ENCODE measurements at regions not wholly inside any gene's neighbourhood (a gene's known extent, or its start where the extent isn't known, plus 50 kb on each side); places are given as distances from the start of the nearest gene placed in this dataset.

DNA sequence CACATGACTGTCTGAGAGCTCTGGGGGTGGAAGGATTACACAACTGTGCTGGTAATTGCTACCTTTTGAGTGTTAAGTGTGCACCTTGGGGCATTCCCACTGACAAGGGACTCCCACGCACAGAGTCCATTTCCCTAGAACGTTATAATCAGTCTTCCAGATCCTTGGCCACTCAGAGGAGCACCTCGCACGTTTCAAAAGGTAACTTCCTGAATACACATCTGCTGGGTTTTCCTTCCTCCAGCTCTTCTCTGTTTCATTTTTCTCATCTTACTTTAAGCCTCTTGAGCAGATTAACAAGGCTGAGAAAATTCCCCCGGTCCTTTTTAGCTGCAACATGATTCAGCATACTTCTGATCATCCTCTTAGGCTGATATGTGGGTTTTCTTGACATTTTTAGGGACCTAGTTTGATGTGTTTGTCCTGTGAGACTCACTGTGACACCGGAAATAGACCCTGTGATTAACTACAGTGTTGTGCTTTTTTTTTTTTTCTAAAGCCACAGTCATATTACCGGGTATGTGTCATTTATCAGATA, 98.4 kb upstream of the DUSP22 start (continued):
- TF ChIP-seq, protein P1, sequence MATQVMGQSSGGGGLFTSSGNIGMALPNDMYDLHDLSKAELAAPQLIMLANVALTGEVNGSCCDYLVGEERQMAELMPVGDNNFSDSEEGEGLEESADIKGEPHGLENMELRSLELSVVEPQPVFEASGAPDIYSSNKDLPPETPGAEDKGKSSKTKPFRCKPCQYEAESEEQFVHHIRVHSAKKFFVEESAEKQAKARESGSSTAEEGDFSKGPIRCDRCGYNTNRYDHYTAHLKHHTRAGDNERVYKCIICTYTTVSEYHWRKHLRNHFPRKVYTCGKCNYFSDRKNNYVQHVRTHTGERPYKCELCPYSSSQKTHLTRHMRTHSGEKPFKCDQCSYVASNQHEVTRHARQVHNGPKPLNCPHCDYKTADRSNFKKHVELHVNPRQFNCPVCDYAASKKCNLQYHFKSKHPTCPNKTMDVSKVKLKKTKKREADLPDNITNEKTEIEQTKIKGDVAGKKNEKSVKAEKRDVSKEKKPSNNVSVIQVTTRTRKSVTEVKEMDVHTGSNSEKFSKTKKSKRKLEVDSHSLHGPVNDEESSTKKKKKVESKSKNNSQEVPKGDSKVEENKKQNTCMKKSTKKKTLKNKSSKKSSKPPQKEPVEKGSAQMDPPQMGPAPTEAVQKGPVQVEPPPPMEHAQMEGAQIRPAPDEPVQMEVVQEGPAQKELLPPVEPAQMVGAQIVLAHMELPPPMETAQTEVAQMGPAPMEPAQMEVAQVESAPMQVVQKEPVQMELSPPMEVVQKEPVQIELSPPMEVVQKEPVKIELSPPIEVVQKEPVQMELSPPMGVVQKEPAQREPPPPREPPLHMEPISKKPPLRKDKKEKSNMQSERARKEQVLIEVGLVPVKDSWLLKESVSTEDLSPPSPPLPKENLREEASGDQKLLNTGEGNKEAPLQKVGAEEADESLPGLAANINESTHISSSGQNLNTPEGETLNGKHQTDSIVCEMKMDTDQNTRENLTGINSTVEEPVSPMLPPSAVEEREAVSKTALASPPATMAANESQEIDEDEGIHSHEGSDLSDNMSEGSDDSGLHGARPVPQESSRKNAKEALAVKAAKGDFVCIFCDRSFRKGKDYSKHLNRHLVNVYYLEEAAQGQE (IDR thresholded peaks at IDR 0.05; ENCODE audit: low read depth, low read length) = no peak
- TF ChIP-seq, protein P2, sequence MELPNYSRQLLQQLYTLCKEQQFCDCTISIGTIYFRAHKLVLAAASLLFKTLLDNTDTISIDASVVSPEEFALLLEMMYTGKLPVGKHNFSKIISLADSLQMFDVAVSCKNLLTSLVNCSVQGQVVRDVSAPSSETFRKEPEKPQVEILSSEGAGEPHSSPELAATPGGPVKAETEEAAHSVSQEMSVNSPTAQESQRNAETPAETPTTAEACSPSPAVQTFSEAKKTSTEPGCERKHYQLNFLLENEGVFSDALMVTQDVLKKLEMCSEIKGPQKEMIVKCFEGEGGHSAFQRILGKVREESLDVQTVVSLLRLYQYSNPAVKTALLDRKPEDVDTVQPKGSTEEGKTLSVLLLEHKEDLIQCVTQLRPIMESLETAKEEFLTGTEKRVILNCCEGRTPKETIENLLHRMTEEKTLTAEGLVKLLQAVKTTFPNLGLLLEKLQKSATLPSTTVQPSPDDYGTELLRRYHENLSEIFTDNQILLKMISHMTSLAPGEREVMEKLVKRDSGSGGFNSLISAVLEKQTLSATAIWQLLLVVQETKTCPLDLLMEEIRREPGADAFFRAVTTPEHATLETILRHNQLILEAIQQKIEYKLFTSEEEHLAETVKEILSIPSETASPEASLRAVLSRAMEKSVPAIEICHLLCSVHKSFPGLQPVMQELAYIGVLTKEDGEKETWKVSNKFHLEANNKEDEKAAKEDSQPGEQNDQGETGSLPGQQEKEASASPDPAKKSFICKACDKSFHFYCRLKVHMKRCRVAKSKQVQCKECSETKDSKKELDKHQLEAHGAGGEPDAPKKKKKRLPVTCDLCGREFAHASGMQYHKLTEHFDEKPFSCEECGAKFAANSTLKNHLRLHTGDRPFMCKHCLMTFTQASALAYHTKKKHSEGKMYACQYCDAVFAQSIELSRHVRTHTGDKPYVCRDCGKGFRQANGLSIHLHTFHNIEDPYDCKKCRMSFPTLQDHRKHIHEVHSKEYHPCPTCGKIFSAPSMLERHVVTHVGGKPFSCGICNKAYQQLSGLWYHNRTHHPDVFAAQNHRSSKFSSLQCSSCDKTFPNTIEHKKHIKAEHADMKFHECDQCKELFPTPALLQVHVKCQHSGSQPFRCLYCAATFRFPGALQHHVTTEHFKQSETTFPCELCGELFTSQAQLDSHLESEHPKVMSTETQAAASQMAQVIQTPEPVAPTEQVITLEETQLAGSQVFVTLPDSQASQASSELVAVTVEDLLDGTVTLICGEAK (IDR thresholded peaks at IDR 0.05; ENCODE audit: borderline replicate concordance) = no peak; the same call in 1 of the 2 replicates
- no peak for TF ChIP-seq STAT1 (conservative IDR thresholded peaks at IDR 0.05)
- no peak for TF ChIP-seq BRCA1 (IDR thresholded peaks at IDR 0.05; ENCODE audit: low read depth, low read length)
- TF ChIP-seq POLR2AphosphoS2 (IDR thresholded peaks at IDR 0.05; ENCODE audit: low read depth, low read length) = no peak
- TF ChIP-seq POLR2A (IDR thresholded peaks at IDR 0.05; ENCODE audit: low read depth, low read length) = no peak
- TF ChIP-seq ZNF207 (IDR thresholded peaks at IDR 0.05; ENCODE audit: borderline replicate concordance) = no peak
- TF ChIP-seq EGR1 (IDR thresholded peaks at IDR 0.05; ENCODE audit: borderline replicate concordance in 1 of 2, low read depth in 2 of 2, low read length in 2 of 2) = peak in 1 of 2 experiments; percentile 92; a peak in 2 of 3 replicates
- peak; percentile 60; the same call in 1 of the 2 replicates for TF ChIP-seq PAX5 (IDR thresholded peaks at IDR 0.05; ENCODE audit: borderline replicate concordance, low read depth, low read length)
- TF ChIP-seq, protein P3, sequence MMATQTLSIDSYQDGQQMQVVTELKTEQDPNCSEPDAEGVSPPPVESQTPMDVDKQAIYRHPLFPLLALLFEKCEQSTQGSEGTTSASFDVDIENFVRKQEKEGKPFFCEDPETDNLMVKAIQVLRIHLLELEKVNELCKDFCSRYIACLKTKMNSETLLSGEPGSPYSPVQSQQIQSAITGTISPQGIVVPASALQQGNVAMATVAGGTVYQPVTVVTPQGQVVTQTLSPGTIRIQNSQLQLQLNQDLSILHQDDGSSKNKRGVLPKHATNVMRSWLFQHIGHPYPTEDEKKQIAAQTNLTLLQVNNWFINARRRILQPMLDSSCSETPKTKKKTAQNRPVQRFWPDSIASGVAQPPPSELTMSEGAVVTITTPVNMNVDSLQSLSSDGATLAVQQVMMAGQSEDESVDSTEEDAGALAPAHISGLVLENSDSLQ (IDR thresholded peaks at IDR 0.05) = peak; percentile 77
- TF ChIP-seq RELA (IDR thresholded peaks at IDR 0.05; ENCODE audit: borderline replicate concordance, partially characterized antibody) = peak; percentile 89
- TF ChIP-seq NR2C1 (IDR thresholded peaks at IDR 0.05) = no peak
- peak; percentile 19; the same call in 1 of the 2 replicates for TF ChIP-seq RAD21 (IDR thresholded peaks at IDR 0.05; ENCODE audit: insufficient read depth, low read depth, low read length)
- TF ChIP-seq SMARCA5 (IDR thresholded peaks at IDR 0.05) = 0 out of 2 replicates have a peak, but pooled peaks have one; percentile 71
- no peak for TF ChIP-seq CHD4 (IDR thresholded peaks at IDR 0.05)
- peak; percentile 62; the same call in 1 of the 2 replicates for TF ChIP-seq CREB1 (IDR thresholded peaks at IDR 0.05; ENCODE audit: low read depth)
- TF ChIP-seq MEF2A (IDR thresholded peaks at IDR 0.05; ENCODE audit: insufficient read depth, low read depth, low read length) = 0 out of 2 replicates have a peak, but pooled peaks have one; percentile 17
- no peak for TF ChIP-seq ZZZ3 (IDR thresholded peaks at IDR 0.05; ENCODE audit: control insufficient read depth, insufficient read length, low read depth)
- peak; percentile 93 for TF ChIP-seq MTA3 (IDR thresholded peaks at IDR 0.05; ENCODE audit: borderline replicate concordance, low read length)
- no peak for TF ChIP-seq CBFB (IDR thresholded peaks at IDR 0.05; ENCODE audit: low read depth)
- TF ChIP-seq ZNF384 (IDR thresholded peaks at IDR 0.05; ENCODE audit: borderline replicate concordance, low read depth, low read length) = peak; percentile 96
- no peak for TF ChIP-seq MYC (IDR thresholded peaks at IDR 0.05; ENCODE audit: insufficient read depth, insufficient read length, insufficient replicate concordance, low read length, severe bottlenecking)
- TF ChIP-seq TCF12 (IDR thresholded peaks at IDR 0.05; ENCODE audit: low read depth, low read length) = peak; percentile 66
- peak; percentile 78 for TF ChIP-seq ATF7 (IDR thresholded peaks at IDR 0.05; ENCODE audit: low read depth)
